AG09309 (cell line): ENCODE measurements at regions not wholly inside any gene's neighbourhood (a gene's known extent, or its start where the extent isn't known, plus 50 kb on each side); places are given as distances from the start of the nearest gene placed in this dataset.
A peak's percentile ranks its signal among the peaks of the same experiment; 100 is the strongest.

ENCODE experiments used
- DNase-seq: peaks from one replicate; pipeline ENCODE4 v3.0.0-alpha.2; 2010; ENCODE audit warnings: low read depth
- H3K4me3 ChIP-seq: 2 replicates; pipeline ENCODE4 v1.5.1; 2011; ENCODE audit warnings: mild to moderate bottlenecking, low read depth, low read length, moderate library complexity; ENCODE audit not compliant: control insufficient read depth
- CTCF ChIP-seq: IDR thresholded peaks from 2 replicates; pipeline ENCODE4 v1.5.1; 2011; ENCODE audit warnings: mild to moderate bottlenecking, low read depth, low read length, inconsistent platforms; ENCODE audit not compliant: insufficient read depth, control insufficient read depth; ENCODE audit errors: missing control alignments

- DNase-seq = no peak
- H3K4me3 ChIP-seq = no peak overlapping the region
- no peak for TF ChIP-seq CTCF
Measured at GRCh38 chr6:4374216-4374615, 238.8 kb upstream of the ECI2 start.

- DNase-seq = no peak
- H3K4me3 ChIP-seq = no peak overlapping the region
- TF ChIP-seq CTCF = no peak
Measured at GRCh38 chr6:4372866-4373265, 237.5 kb upstream of the ECI2 start.

- no peak for TF ChIP-seq CTCF
- peak; percentile 52 for DNase-seq
- no peak overlapping the region for H3K4me3 ChIP-seq
Measured at GRCh38 chr6:4371207-4371921, 236.0 kb upstream of the ECI2 start.

- peak overlapping the region; percentile 17 for H3K4me3 ChIP-seq
- TF ChIP-seq CTCF = no peak
- DNase-seq = peak; percentile 83
Measured at GRCh38 chr6:4370066-4370465, 234.7 kb upstream of the ECI2 start.

GRCh38 chr6:4369616-4370015, 234.2 kb upstream of the ECI2 start:
- peak overlapping the region; percentile 17 for H3K4me3 ChIP-seq
- DNase-seq = peak; percentile 27
- no peak for TF ChIP-seq CTCF

GRCh38 chr6:4368649-4369048, 233.3 kb upstream of the ECI2 start:
- DNase-seq = no peak
- H3K4me3 ChIP-seq = no peak overlapping the region
- no peak for TF ChIP-seq CTCF
